Fibroblast of lung (primary cell): ENCODE measurements at regions not wholly inside any gene's neighbourhood (a gene's known extent, or its start where the extent isn't known, plus 50 kb on each side); places are given as distances from the start of the nearest gene placed in this dataset.
A peak's percentile ranks its signal among the peaks of the same experiment; 100 is the strongest.

ENCODE experiments used
- DNase-seq, 2 donors: peaks; one replicate each; pipeline versions ENCODE4 v3.0.0 to v3.0.0-alpha.2; 2010; ENCODE audit warnings: low read depth in 2 of 2
- H2AFZ ChIP-seq: 2 replicates; pipeline ENCODE4 v1.5.1; 2012; ENCODE audit warnings: low read length, control low read depth, inconsistent platforms
- H3K27ac ChIP-seq: 2 replicates; pipeline ENCODE4 v1.5.1; 2011; ENCODE audit warnings: low read length, control low read depth; ENCODE audit not compliant: insufficient read depth
- H3K27me3 ChIP-seq: 2 replicates; pipeline ENCODE4 v1.5.1; 2011; ENCODE audit warnings: mild to moderate bottlenecking, low read length; ENCODE audit not compliant: control insufficient read depth, insufficient read depth
- H3K36me3 ChIP-seq: 2 replicates; pipeline ENCODE4 v1.5.1; 2011; ENCODE audit warnings: low read length; ENCODE audit not compliant: control insufficient read depth, insufficient read depth
- H3K4me1 ChIP-seq: 2 replicates; pipeline ENCODE4 v1.5.1; 2011; ENCODE audit warnings: low read length; ENCODE audit not compliant: control insufficient read depth, insufficient read depth; ENCODE audit errors: extremely low read depth
- H3K4me2 ChIP-seq: 2 replicates; pipeline ENCODE4 v1.5.1; 2011; ENCODE audit warnings: low read length, control low read depth; ENCODE audit not compliant: insufficient read depth; ENCODE audit errors: extremely low read depth
- H3K4me3 ChIP-seq, 4 experiments: fragments of 200-600 bp in 1 of 4; sonication (generic) in 1 of 4; replicated peaks in 1 of 4; 2 replicates each; pipeline ENCODE4 v1.5.1; 2011 to 2016; ENCODE audit warnings: low read length in 4 of 4, low read depth in 3 of 4, mild to moderate bottlenecking in 3 of 4, control low read depth in 2 of 4, inconsistent platforms in 1 of 4, mixed read lengths in 1 of 4; ENCODE audit not compliant: insufficient read depth in 1 of 4; ENCODE audit errors: control extremely low read depth in 1 of 4
- H3K79me2 ChIP-seq: 2 replicates; pipeline ENCODE4 v1.5.1; 2012; ENCODE audit warnings: mild to moderate bottlenecking, low read length, inconsistent platforms; ENCODE audit not compliant: control insufficient read depth, insufficient read depth
- H3K9ac ChIP-seq: 2 replicates; pipeline ENCODE4 v1.5.1; 2011; ENCODE audit warnings: mild to moderate bottlenecking, low read length, control low read depth; ENCODE audit not compliant: insufficient read depth
- H3K9me3 ChIP-seq: 2 replicates; pipeline ENCODE4 v1.5.1; 2012; ENCODE audit warnings: low read depth, low read length; ENCODE audit not compliant: control insufficient read depth, insufficient read depth
- H4K20me1 ChIP-seq: 2 replicates; pipeline ENCODE4 v1.5.1; 2011; ENCODE audit warnings: low read length; ENCODE audit not compliant: control insufficient read depth, insufficient read depth; ENCODE audit errors: extremely low read depth
- CTCF ChIP-seq, 2 donors: IDR thresholded peaks in 1 of 2; conservative IDR thresholded peaks in 1 of 2; 1 replicate in 1 of 2; 2 replicates in 1 of 2; pipeline ENCODE4 v1.5.1; 2011 to 2012; ENCODE audit warnings: low read length in 2 of 2, control low read depth in 1 of 2, inconsistent platforms in 1 of 2, low read depth in 1 of 2, mild to moderate bottlenecking in 1 of 2
- EZH2 ChIP-seq: IDR thresholded peaks from 2 replicates; pipeline ENCODE4 v1.5.1; 2012; ENCODE audit warnings: low read length, control low read depth, mild to moderate bottlenecking; ENCODE audit errors: missing control alignments

- H3K4me2 ChIP-seq, result no peak overlapping the region
- H3K9ac ChIP-seq, result no peak overlapping the region
Observed at GRCh38 chr10:43849551-43849950, 200.9 kb upstream of the ZNF32 start.

GRCh38 chr10:43846968-43847367 lies 198.3 kb upstream of the ZNF32 start:
- no peak overlapping the region for H3K27ac ChIP-seq
- H3K9me3 ChIP-seq, result no peaks in the 10 kb centered on the region
- no peak for DNase-seq
- H3K4me1 ChIP-seq, result peaks cover 24% of the 10 kb centered on the region
- H4K20me1 ChIP-seq, result no peaks in the 10 kb centered on the region
- no peak overlapping the region for H3K4me2 ChIP-seq
- no peak overlapping the region for H2AFZ ChIP-seq
- TF ChIP-seq CTCF (conservative IDR thresholded peaks at IDR 0.05 in 1 of 2, IDR thresholded peaks at IDR 0.05 in 1 of 2; ENCODE audit: low read depth in 1 of 2, low read length in 2 of 2), result no peak
- TF ChIP-seq EZH2, result no peak
- H3K36me3 ChIP-seq, result no peaks in the 10 kb centered on the region
- no peak overlapping the region for H3K9ac ChIP-seq
- no peaks in the 10 kb centered on the region for H3K79me2 ChIP-seq
- no peak overlapping the region for H3K4me3 ChIP-seq
- H3K27me3 ChIP-seq, result no peaks in the 10 kb centered on the region

More at GRCh38 chr10:43849551-43849950, 200.9 kb upstream of the ZNF32 start:
- Histone ChIP-seq H3K79me2 (no peaks in the 10 kb centered on the region), H4K20me1 (no peaks in the 10 kb centered on the region), H3K36me3 (no peaks in the 10 kb centered on the region), H3K9me3 (no peaks in the 10 kb centered on the region), H3K27me3 (no peaks in the 10 kb centered on the region), H3K27ac (no peak overlapping the region), H2AFZ (no peak overlapping the region), H3K4me1 (peaks cover 11% of the 10 kb centered on the region), H3K4me3 (no peak overlapping the region)
- DNase-seq, result no peak
- TF ChIP-seq EZH2 (no peak), CTCF (conservative IDR thresholded peaks at IDR 0.05 in 1 of 2, IDR thresholded peaks at IDR 0.05 in 1 of 2; ENCODE audit: low read depth in 1 of 2, low read length in 2 of 2) (no peak)

GRCh38 chr10:43846187-43846680 lies 197.6 kb upstream of the ZNF32 start:
- Histone ChIP-seq H2AFZ (peak overlapping the region; percentile 32), H3K9ac (peak overlapping the region; percentile 9), H3K36me3 (no peaks in the 10 kb centered on the region), H3K27ac (peak overlapping the region; percentile 65), H3K79me2 (no peaks in the 10 kb centered on the region), H3K9me3 (no peaks in the 10 kb centered on the region), H3K4me1 (peaks cover 24% of the 10 kb centered on the region), H3K4me2 (peak overlapping the region; percentile 78), H3K27me3 (no peaks in the 10 kb centered on the region), H3K4me3 (peak overlapping the region in 1 of 4 experiments; percentile 12), H4K20me1 (no peaks in the 10 kb centered on the region)
- TF ChIP-seq EZH2, result no peak
- TF ChIP-seq CTCF (conservative IDR thresholded peaks at IDR 0.05 in 1 of 2, IDR thresholded peaks at IDR 0.05 in 1 of 2; ENCODE audit: low read depth in 1 of 2, low read length in 2 of 2), result peak in 1 of 2 donors; percentile 6
- DNase-seq, result peak; percentile 54 to 89
